ENCODE measurements at regions not wholly inside any gene's neighbourhood (a gene's known extent, or its start where the extent isn't known, plus 50 kb on each side); places are given as distances from the start of the nearest gene placed in this dataset.

DNA sequence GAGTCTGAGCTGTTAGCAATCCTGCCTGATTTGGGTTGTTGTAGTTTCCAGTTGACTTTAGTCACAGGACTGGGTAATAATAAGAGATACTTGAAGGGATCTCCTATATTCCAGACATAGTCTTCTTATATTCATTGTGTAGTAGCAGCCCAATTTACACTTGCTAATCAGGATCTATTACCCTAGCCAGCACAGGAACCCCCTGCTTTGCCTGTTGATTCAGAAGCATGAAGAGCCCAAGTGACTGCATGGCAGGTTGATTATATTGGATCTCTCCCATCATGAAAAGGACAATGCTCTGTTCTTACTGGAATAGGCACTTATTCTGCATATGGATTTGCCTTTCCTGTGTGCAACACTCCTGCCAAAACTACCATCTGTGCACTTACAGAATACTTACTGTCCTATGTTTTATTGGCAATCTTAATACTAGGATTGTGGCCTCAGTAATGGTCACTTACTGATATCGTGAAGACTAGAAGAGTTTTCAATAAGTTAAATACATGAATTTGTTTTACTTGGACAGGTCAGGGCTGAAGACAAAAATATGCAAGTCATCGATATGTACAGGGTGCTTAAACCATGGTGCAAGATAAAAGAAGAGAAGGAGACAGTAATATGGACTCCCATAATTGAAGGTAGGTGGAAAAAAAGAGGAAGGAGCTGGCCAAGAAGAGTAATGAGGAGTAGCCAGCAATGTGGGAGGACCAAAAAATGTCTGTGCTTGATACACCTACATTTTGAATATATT is 304.1 kb downstream of the MCTP2 start:
- no peak for DNase-seq

DNA sequence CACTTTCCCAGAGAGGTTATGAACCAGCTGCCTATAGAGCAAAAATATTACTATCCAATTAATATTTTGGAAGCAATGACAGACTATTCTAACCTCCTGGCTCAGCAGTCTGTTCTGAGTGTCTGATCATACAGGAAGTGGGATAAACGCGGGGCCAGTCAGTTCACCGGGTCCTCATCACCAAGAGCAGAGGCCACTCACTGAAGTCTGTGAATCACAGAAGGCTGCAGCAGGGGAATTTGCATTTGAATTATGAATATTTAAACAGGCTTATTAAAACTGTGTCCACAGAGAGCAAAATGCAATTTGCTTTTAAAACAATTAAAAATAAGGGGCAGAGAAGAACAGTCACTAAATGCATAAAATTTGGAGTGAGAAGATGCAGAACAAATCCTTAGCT is 305.2 kb downstream of the MCTP2 start:
- DNase-seq, result no peak

DNA sequence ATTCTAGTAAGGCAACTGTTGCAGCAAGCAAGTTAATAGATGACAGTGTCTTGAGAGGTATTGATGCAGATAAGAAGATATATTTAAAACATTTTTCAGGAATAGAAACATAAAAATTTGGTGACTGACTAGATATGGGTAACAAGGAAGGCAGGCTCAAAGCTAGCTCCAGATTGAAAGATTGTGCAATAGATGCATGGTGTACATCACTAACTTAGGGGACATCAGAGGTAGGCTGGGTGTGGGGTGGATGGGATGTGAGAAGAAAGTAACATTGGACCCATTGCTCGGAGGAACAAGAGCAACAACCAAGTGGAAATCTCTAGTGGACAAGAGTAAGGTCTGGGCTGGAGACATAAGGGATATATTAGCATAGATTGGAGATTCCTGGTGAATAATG is 306.9 kb downstream of the MCTP2 start:
- DNase-seq, result no peak

DNA sequence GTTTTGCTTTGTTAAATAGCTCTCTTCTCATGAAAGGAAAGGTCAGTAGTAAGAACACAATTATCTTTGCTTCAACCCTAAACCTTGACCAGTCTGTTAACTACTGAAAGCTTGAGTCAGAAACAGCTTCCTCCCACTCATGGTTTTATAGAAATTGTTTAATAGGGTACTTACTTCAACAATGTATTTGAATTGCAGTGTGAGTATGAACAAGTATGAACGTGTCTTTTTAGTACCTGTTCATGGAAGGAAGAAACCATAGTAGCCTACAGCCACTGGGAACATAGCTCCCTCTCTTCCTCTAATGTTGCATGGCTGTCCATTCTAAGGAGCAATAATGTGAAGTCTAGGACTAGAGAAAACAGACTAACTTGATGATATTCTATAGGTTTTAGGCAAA is 311.0 kb downstream of the MCTP2 start:
- DNase-seq, result no peak

DNA sequence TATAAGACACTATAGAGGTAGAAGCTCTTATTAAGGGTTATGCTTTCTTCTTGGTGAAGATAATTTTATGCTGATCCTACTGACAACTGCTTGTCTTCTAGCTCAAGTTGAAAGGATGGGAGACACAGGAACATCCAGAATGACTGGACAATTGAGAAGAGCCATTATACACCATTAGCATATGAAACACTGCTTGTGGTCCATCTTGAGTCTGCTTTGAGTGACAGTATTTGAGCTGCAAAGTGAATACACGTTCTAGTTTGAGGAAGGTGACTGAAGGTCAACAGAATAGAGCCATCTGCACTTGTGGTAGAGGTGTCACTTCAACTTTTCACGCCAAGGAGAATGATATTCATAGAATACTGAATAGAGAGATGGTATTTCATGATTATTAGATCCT is 315.4 kb downstream of the MCTP2 start:
- no peak for DNase-seq

DNA sequence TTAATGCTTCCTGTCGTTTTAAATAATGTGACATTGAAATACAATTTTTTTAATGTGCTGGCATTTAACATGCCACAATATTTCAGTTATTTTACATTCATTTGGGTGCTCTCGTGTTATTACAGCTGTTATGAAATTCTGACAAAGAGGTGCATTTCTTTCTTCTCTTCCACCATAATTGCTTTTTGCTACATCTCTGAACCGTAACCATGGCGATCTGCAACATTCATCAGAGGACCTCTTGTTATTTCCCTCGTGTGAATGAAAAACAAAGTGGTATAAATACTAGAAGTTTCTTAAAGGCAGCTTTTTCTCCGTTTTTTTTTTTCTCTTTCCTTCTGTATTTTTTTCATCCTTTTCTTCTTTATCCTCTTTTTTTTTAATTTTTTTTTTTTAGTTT is 316.4 kb downstream of the MCTP2 start:
- no peak for DNase-seq

DNA sequence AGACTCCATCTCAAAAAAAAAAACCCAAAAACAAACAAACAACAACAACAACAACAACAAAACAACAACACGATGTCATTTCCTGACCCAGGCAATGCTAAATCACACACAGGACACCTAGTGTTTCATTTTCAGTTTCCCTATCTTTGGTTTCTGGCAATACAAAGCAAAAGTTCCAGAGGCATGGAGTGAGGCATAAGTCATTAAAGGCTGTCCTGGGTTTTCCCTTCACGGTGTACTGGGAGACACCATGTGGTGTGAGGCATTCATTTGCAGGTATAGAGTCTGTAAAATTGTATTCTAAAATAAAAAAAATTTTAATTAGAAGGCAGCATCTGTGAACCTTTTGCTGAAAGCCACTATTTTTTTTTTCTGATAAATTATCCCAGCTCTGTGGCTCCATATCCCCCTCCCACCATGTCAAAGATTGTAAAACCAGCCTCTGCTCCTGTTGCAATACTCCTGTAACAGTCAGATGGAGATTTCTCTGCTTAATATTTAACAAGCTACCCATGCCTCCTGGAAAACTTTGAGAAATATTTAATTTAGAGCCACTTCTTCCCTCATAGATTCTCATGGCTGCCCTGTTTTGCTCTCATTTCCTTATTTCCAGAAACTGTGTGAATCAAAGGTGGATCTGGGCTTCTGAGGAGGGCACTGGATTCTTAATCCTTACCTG is 324.6 kb downstream of the MCTP2 start:
- no peak for DNase-seq

DNA sequence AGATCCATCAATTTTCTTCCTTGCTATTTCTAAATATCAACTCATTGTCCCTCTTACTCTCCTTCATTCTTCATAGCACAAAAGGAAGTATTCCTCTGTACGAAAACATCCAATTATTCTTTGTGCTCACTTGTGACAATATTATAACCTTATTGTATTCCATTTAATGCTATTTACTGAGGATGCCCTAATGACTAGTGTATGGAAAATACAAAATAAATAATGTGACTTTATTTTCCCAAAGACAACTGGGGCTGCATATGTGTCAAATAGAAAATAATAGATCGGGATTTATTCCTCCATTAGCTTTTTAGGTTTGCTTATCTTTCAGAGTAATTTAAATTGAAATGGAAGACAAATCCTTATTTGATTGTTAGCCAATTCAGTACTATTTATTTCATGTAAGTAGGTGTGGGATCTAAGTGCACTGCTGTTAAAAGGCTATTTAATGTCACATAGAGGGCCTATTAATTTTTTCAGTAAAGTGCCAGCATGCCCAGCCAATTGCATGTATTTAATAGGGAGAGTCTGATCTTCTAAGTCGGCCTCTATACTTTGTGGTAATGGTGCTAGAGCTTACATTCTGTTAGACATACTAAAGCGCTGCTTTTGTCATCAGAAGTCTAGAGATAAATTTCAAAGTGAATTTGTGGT is 329.8 kb downstream of the MCTP2 start:
- no peak for DNase-seq

DNA sequence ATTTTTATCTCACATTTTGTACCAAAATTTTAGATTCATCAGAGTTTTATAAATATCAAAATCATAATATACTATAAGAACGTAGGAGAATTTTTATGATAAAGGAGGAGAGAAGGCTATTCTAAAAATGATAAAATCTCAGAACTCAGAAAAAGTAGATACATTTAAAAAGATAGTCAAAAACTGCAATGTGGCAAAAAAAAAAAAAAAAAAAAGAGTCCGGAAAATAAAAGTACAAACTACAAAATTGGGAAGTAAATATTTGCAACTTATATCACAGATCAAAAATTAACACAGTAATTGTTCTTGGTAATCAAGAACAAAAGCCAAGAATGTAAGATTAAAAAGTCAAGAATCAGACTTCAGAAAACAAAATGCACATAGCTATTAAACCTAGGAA is 332.1 kb downstream of the MCTP2 start:
- no peak for DNase-seq

DNA sequence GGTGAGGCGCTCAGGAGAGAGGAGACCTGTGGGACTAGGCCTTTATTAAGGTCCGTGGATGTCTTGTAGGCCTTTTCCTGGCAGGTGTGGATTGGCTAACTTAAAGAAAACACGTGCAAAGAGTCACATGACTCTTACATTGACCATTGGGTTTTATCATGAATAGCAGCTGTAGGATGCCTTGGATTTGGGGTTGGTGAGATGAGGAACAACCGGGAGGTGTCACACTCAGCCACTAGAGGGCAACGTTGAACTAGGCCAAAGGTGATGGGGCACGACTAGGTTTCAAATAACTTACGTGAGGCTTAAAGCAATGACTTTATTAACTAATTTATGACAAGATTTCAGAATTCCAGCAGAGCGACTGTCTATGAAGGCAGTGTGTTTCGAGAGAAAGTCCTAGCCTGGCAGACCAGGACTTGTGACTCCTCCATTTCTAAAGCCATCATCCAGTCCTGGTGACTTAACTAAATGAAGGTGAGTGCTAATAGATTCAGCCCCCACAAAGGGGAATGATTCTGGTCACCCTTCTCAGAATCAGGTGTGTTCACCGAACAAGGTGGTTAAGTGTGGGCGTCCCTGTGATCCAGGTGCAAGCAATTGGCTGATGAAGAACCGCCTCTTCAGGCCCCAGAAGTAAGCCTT is 345.6 kb downstream of the MCTP2 start:
- peak in 2 of 56 donors; percentile 2 to 3 for DNase-seq

DNA sequence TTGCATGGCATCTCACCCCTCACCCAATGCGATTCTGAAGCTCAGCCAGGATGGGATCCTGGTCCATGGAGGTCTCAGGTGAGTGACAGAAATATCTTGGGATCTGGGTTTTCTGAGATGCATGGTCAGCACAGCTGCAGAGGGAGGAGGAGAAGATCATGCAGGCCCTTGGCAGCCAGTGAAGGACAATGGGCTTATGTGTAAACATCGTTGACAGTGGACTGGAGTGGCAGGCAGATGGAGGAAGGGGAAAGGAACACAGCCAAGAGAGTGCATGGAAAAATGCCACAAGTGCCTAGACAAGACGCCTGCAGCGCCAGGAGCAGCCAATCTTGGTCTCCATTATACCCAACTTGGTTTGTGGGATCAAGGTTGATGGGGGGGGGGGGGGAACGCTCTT is 347.9 kb downstream of the MCTP2 start:
- peak in 4 of 56 donors; percentile 4 to 15 (median 9) for DNase-seq

DNA sequence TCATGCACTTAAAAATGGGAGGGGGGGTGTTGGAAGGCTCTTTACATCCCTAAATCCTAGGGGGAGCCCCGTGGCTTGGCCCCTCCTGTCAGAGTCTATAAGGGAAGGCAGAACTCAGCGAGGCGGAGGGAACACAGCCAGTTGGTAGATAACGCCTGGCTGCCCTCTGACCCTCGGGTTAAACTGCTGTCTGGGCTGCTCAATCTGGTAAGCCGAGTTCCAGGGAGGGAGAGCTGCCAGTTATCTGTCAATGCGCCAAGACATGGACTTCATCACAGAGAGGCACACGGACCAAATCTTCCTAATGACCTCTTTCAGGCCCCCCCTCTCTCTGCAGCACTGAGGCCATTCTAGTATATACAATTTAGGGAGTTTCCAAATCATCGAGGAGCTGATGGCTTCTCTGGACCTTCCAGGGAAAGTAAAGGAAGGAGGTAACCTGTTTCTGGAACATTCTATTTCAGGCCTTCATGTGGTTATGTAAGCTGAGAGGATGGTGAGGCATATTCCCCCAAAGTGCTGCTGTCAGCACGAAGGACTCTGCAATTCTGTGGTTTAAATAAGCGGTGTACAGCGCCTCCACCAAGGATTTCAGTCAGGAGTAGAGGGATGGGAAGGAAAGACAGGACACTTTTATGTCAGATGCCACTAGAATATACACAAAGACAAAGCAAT is 349.0 kb downstream of the MCTP2 start:
- no peak for DNase-seq

DNA sequence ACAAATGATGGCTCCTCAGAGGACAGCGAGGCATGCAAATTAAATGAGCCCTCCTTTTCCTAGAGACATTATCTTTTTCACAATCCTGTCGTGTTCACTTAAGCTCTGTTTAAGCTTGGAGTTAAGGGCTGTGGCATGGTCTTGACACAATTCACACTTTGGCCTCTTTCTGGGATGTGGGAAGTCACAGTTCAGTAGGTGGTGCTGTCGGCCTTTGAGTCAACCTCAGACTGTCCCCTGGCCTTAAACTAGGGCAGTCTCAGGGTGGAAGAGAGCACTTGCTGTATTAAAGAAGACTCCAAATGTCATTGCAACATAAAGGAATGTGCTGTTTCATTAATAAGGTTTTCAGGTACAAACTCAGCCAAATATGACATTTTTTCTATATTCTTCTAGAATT is 351.0 kb downstream of the MCTP2 start:
- peak in 3 of 56 donors; percentile 1 to 14 (median 3) for DNase-seq

DNA sequence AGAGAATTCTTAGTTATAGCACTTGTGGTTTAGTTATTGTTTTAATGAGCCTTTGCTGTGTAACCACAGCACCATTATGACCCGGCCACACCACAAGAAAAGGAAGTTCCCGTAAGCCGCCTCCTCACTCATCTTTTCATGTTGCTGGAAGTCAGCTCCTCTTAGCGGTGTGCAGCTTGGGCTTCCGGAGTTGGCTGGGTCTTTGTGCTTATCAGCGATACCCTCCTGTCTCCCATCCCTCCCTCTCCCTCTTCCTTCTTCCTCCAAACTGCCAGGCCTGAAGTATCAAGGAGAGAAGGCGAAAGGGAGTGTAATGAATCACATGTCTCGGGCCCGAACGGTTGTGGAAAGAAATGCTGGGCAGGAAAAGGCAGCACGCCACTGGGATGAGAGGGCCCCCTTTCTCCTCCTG is 353.5 kb downstream of the MCTP2 start:
- DNase-seq, result peak in 1 of 56 donors; percentile 7

DNA sequence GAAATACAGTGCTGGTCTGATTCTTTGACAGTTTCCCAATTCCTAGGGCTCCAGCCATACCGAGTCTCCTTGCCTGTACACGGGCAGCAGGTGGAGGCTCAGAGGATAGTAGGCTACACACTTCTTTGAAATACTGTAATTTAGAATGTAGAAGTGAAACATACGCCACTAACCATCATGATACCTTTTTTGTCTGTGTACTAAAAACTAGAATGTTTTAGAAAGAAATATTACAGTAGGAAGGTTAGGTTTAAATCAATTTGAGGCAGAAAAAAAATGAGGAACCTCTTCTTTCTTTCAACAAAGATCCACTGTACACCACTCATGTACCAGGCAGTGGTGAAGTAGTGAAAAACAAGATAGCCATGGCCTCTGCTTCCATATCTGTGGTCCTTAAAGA is 354.7 kb downstream of the MCTP2 start:
- DNase-seq, result no peak

DNA sequence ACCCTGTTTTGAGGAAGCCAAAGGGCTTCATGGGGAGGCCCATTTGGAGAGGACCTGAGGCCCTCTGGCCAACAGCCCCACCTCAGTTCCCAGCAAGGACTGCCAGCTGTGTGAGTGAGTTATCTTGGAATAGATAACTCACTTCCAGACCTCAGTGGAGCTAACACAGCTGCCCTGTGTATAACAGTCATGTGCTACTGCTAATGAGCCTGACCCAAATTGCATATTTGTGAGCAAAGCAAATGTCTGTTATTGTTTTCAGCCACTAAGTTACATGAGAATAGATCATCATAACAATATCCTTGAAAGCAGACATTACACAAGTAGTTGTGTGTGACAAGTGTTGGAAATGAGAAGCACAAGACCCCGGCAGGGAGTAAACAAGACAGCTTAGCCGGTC is 355.8 kb downstream of the MCTP2 start:
- DNase-seq, result no peak

DNA sequence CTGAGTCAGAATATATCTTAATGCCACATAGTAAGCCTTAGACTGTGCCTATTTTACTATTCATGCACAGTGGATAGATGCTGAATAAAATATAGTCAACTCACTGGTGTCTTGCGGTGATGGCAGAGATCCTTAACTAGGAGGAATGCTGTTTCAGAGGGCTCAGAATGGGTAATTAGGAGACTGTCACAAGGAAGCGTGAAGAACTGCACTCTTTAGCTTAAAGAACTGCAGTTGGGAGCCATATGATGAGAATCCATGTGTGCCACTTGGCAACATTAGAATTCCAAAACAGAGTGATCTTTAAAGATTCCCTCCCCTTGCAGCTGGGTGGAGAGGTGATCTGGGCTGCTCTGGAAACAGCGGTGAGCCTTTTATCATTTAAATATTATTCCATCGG is 357.6 kb downstream of the MCTP2 start:
- no peak for DNase-seq

DNA sequence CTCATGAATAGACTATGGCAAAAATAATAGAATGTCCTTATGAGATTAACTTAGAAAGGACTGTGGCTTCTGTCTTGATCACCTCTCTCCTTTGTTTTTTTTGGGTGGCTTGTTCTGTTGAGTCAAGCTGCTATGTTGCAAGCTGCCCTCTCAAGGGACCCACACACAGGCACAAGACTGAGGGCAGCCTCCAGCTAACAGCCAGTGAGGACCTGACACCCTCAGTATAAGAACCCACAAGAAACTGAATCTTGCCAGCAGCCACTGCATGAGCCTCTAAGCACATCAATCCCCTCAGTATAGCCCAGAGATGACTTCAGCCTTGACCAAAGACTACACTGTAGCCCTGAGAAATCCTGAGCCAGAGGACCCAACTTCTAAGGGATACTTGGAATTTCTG is 361.1 kb downstream of the MCTP2 start:
- no peak for DNase-seq

DNA sequence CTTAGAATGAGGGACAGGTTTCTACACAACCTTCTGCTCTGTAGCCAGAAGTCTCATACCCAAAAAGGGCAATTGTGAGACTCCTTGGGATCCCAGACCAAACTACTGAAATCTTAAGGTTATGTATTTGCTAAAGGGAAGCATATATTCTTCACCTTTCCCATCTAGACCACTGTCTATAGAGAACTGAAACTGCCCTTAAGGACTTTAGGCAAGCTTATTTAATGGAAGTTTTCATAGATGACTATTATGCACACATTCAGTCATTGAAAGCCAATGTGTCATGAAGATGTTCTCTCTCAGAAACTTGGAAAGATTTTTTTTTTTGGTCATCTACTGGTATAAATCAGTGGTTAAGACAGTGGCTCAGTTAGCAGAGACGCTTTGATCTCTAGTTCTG is 365.3 kb downstream of the MCTP2 start:
- DNase-seq, result no peak

DNA sequence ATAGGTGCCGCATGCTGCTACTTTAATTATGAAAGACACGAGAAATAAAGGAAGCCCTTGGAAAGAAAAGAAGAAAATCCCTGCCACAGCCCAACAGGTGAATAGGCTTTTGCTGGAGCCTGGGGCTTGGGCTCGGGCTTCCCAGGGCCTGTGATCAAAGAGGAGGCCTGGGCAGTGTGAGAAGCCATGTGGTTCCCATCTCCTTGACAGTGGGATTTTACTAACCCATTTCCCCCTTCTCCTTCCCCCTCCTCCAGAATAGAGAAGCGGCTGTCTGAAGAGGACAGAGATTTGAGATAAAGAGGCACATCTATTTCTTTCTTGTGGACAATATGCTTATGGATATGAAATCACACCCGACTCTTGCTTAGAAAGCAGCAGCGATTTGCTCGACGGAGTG is 369.1 kb downstream of the MCTP2 start:
- no peak for DNase-seq

DNA sequence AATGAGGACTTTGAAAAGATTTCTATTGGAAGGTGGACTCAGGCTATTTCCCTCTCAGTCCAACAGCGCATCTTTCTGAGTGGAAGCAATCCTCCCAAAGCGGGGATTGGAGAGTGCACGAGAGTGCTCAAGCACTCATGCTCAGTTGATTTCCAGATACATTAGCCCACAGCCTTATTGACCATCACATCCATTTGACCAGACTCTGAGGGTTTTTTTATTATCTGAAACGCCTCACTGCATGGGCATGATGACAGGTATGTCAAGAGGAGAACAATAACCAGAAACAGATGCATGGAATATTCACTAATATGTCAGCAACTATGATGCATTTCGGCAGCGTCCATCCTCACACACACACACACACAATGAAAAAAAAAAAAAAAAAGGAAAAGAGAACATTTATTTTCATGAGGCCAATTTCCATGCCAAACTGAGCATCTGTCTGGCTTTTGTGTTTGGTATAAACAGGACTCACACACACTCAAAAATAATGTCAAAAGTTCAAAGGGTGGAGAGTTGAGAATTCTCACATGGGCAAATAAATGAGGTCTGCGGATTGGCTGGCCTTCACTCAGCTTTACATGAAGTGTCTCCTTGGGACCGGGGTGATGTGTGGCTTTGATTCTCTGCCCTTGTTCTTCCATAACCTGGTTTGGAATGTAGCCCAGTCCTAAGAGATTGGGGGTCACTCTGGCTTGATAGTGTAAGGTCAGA is 371.6 kb downstream of the MCTP2 start:
- no peak for DNase-seq

Data from amygdala (tissue), 56 donors.